HEK293 (cell line): ENCODE measurements at regions not wholly inside any gene's neighbourhood (a gene's known extent, or its start where the extent isn't known, plus 50 kb on each side); places are given as distances from the start of the nearest gene placed in this dataset.

ENCODE experiments used
- YY1 ChIP-seq: fragments of 450-650 bp; formaldehyde crosslinking; IDR thresholded peaks from 2 replicates; pipeline ENCODE4 v1.5.1; 2018; ENCODE audit warnings: missing biosample characterization, missing genetic modification characterization
- ZBTB1 ChIP-seq: fragments of 450-650 bp; formaldehyde crosslinking; IDR thresholded peaks from 2 replicates; pipeline ENCODE4 v1.5.1; 2016; ENCODE audit warnings: missing biosample characterization, missing genetic modification characterization

DNA sequence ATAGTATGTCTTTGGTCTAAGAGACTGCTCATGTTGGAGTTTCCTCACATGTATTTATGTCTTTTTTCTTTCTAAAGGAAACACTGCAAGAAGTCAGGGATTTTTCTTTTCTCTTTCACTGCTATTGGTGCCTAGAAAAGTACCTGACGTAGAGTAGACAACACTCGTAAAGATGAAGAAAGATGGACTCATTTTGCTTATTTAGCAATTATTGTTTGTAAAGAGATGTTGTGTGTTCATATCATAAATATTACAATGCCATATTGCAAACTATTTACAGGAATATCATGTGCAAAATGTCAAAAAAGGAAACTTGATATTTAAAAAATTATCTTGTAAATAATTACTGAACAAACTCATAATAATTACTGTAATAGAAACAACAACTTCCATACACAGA is 2711.5 kb upstream of the PCDH20 start:
- TF ChIP-seq YY1 (no peak), ZBTB1 (no peak)
